ENCODE measurements at regions not wholly inside any gene's neighbourhood (a gene's known extent, or its start where the extent isn't known, plus 50 kb on each side); places are given as distances from the start of the nearest gene placed in this dataset.

DNA sequence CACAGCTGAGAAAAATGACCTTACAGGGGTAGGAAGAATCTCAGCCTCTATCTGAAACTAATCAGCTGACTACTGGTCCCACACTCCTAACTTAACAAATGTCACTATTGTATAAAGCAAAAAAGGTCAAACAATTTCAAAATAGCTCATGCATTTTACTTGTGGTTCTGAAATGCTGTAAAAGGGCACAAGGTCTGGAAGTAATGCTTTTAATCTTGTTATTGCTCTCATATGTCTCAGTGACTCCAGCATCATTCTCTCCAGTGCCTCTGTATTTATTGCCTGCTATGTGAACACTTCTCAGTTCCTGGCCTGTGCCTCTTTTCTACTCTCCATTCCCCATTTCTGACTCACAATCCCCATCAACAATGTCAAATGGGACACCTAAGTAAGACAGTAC is 937.7 kb downstream of the CDH11 start:
- H3K4me1 ChIP-seq (ENCODE audit: control insufficient read depth, insufficient read depth, low read length, unreplicated experiment) = peaks cover 8% of the 10 kb centered on the region
- H3K27me3 ChIP-seq (ENCODE audit: insufficient read depth, low read length) = no peaks in the 10 kb centered on the region
- no peaks in the 10 kb centered on the region for H3K36me3 ChIP-seq (ENCODE audit: insufficient read depth, low read length)
- no peak overlapping the region for H3K27ac ChIP-seq (ENCODE audit: low read depth, low read length)
- no peak overlapping the region for H2AFZ ChIP-seq (ENCODE audit: low read length, unreplicated experiment)
- no peaks in the 10 kb centered on the region for H3K79me2 ChIP-seq (ENCODE audit: control insufficient read depth, insufficient read depth, low read length, unreplicated experiment)
- no peak overlapping the region for H3K4me3 ChIP-seq (ENCODE audit: low read depth, low read length)

DNA sequence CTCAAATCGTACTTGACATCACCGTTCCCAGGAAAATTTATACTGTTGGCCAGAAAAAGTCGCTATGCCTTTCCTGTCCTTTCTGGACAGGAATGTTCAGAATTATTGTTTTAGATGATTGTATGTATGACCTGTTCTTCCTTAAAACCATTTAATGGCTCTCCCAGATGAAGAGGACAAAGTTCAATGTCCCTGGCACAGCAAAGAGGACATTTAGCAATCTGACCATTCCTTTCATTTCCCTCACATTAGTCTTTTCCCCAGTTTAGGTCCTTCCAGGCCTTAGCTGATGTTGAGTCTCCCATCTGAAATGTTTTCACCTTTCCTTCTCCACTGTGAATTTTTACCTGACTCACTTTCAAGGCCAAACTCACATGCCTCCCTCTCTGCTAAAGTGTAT is 938.9 kb downstream of the CDH11 start:
- Histone ChIP-seq H3K4me1 (ENCODE audit: control insufficient read depth, insufficient read depth, low read length, unreplicated experiment) (peaks cover 8% of the 10 kb centered on the region), H3K27me3 (ENCODE audit: insufficient read depth, low read length) (no peaks in the 10 kb centered on the region), H3K27ac (ENCODE audit: low read depth, low read length) (no peak overlapping the region), H2AFZ (ENCODE audit: low read length, unreplicated experiment) (no peak overlapping the region), H3K4me3 (ENCODE audit: low read depth, low read length) (no peak overlapping the region), H3K36me3 (ENCODE audit: insufficient read depth, low read length) (no peaks in the 10 kb centered on the region), H3K79me2 (ENCODE audit: control insufficient read depth, insufficient read depth, low read length, unreplicated experiment) (no peaks in the 10 kb centered on the region)

- Histone ChIP-seq H3K79me2 (ENCODE audit: control insufficient read depth, insufficient read depth, low read length, unreplicated experiment) (no peaks in the 10 kb centered on the region), H3K27me3 (ENCODE audit: insufficient read depth, low read length) (no peaks in the 10 kb centered on the region), H3K36me3 (ENCODE audit: insufficient read depth, low read length) (no peaks in the 10 kb centered on the region), H3K27ac (ENCODE audit: low read depth, low read length) (no peak overlapping the region), H3K4me1 (ENCODE audit: control insufficient read depth, insufficient read depth, low read length, unreplicated experiment) (peaks cover 8% of the 10 kb centered on the region), H3K4me3 (ENCODE audit: low read depth, low read length) (no peak overlapping the region), H2AFZ (ENCODE audit: low read length, unreplicated experiment) (no peak overlapping the region)
Measured at GRCh38 chr16:64181271-64181925, 940.5 kb downstream of the CDH11 start.

DNA sequence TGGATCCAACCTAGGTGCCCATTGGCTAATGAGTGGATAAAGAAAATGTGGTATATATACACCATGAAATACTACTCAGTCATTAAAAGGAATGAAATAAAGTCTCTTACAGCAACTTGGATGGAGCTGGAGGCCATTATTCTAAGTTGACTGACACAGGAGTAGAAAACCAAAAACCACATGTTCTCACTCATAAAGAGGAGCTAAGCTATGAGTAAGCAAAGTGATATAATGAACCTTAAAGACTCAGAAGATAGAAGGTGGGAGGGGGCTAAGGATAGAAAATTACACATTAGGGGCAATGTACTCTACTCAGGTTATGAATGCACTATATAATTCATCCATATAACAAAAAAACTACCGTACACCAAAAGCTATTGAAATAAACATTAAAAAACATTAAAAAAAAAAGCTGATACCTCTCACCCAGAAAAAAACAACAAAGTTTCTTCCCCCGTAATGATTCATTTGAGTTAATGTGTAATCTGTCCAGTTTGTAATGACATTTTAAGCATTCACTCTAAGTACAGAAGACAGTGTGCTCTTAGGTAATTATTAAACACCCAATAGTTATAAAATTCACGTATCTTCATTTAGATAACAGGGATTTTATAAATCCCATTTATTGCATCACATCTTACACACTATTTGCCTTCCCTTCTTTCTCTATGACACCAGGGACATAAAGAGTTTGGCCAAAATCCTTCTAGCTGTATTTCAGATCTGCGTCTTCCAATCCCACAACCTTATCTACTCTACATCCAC is 941.5 kb downstream of the CDH11 start:
- Histone ChIP-seq H2AFZ (ENCODE audit: low read length, unreplicated experiment) (no peak overlapping the region), H3K4me3 (ENCODE audit: low read depth, low read length) (no peak overlapping the region), H3K4me1 (ENCODE audit: control insufficient read depth, insufficient read depth, low read length, unreplicated experiment) (peaks cover 8% of the 10 kb centered on the region), H3K36me3 (ENCODE audit: insufficient read depth, low read length) (no peaks in the 10 kb centered on the region), H3K79me2 (ENCODE audit: control insufficient read depth, insufficient read depth, low read length, unreplicated experiment) (no peaks in the 10 kb centered on the region), H3K27ac (ENCODE audit: low read depth, low read length) (no peak overlapping the region), H3K27me3 (ENCODE audit: insufficient read depth, low read length) (no peaks in the 10 kb centered on the region)

- no peaks in the 10 kb centered on the region for H3K4me1 ChIP-seq (ENCODE audit: control insufficient read depth, insufficient read depth, low read length, unreplicated experiment)
- no peaks in the 10 kb centered on the region for H3K79me2 ChIP-seq (ENCODE audit: control insufficient read depth, insufficient read depth, low read length, unreplicated experiment)
- H3K36me3 ChIP-seq (ENCODE audit: insufficient read depth, low read length) = no peaks in the 10 kb centered on the region
- H3K27me3 ChIP-seq (ENCODE audit: insufficient read depth, low read length) = no peaks in the 10 kb centered on the region
- H3K4me3 ChIP-seq (ENCODE audit: low read depth, low read length) = no peak overlapping the region
- no peak overlapping the region for H2AFZ ChIP-seq (ENCODE audit: low read length, unreplicated experiment)
- no peak overlapping the region for H3K27ac ChIP-seq (ENCODE audit: low read depth, low read length)
Measured at GRCh38 chr16:64174327-64174726, 947.5 kb downstream of the CDH11 start.

DNA sequence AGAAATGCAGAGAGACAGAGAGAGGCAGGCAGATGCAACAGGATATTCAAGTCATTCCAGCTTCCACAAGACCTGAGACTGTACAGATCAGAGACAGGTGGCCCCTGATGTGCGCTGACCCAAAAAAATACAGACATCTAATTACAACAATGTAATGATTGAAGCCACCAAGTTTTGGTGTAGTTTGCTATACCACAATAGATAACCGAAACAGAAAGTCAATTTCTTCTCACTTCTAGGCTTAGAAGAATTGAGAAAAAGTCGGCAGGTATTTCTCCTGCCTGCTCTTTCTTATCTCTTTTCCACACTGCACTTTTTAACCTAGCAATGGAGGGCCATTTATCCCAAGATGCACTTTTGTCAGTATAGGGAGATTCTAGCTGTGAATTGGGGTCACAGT is 949.2 kb downstream of the CDH11 start:
- H2AFZ ChIP-seq (ENCODE audit: low read length, unreplicated experiment) = no peak overlapping the region
- no peaks in the 10 kb centered on the region for H3K4me1 ChIP-seq (ENCODE audit: control insufficient read depth, insufficient read depth, low read length, unreplicated experiment)
- no peaks in the 10 kb centered on the region for H3K79me2 ChIP-seq (ENCODE audit: control insufficient read depth, insufficient read depth, low read length, unreplicated experiment)
- H3K36me3 ChIP-seq (ENCODE audit: insufficient read depth, low read length) = no peaks in the 10 kb centered on the region
- H3K27ac ChIP-seq (ENCODE audit: low read depth, low read length) = no peak overlapping the region
- H3K27me3 ChIP-seq (ENCODE audit: insufficient read depth, low read length) = no peaks in the 10 kb centered on the region
- H3K4me3 ChIP-seq (ENCODE audit: low read depth, low read length) = no peak overlapping the region

- Histone ChIP-seq H2AFZ (ENCODE audit: low read length, unreplicated experiment) (no peak overlapping the region), H3K27ac (ENCODE audit: low read depth, low read length) (no peak overlapping the region), H3K79me2 (ENCODE audit: control insufficient read depth, insufficient read depth, low read length, unreplicated experiment) (no peaks in the 10 kb centered on the region), H3K4me1 (ENCODE audit: control insufficient read depth, insufficient read depth, low read length, unreplicated experiment) (no peaks in the 10 kb centered on the region), H3K4me3 (ENCODE audit: low read depth, low read length) (no peak overlapping the region), H3K36me3 (ENCODE audit: insufficient read depth, low read length) (no peaks in the 10 kb centered on the region), H3K27me3 (ENCODE audit: insufficient read depth, low read length) (no peaks in the 10 kb centered on the region)
Measured at GRCh38 chr16:64172226-64172625, 949.6 kb downstream of the CDH11 start.

DNA sequence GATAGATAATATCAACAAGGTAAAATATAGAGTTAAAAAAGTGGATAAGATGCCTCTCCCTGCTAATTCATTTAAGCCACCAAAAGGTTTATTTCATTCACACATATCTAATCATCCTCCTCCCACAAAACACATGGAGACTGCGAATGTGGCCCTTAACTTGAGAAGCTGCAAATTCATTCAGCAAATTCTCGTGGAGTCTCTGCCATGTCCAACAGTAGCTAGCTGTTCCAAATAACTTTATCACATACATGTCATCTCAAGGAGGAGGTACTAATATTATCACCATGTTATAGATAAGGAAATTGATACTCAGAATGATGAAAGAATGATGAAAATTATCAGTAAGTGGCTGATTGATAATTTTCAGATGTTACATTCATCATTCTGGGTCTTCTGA is 950.2 kb downstream of the CDH11 start:
- Histone ChIP-seq H3K79me2 (ENCODE audit: control insufficient read depth, insufficient read depth, low read length, unreplicated experiment) (no peaks in the 10 kb centered on the region), H3K4me1 (ENCODE audit: control insufficient read depth, insufficient read depth, low read length, unreplicated experiment) (no peaks in the 10 kb centered on the region), H3K27me3 (ENCODE audit: insufficient read depth, low read length) (no peaks in the 10 kb centered on the region), H3K36me3 (ENCODE audit: insufficient read depth, low read length) (no peaks in the 10 kb centered on the region), H3K27ac (ENCODE audit: low read depth, low read length) (no peak overlapping the region), H2AFZ (ENCODE audit: low read length, unreplicated experiment) (no peak overlapping the region), H3K4me3 (ENCODE audit: low read depth, low read length) (no peak overlapping the region)

- no peaks in the 10 kb centered on the region for H3K36me3 ChIP-seq (ENCODE audit: insufficient read depth, low read length)
- no peak overlapping the region for H3K27ac ChIP-seq (ENCODE audit: low read depth, low read length)
- H2AFZ ChIP-seq (ENCODE audit: low read length, unreplicated experiment) = no peak overlapping the region
- H3K79me2 ChIP-seq (ENCODE audit: control insufficient read depth, insufficient read depth, low read length, unreplicated experiment) = no peaks in the 10 kb centered on the region
- H3K27me3 ChIP-seq (ENCODE audit: insufficient read depth, low read length) = no peaks in the 10 kb centered on the region
- H3K4me1 ChIP-seq (ENCODE audit: control insufficient read depth, insufficient read depth, low read length, unreplicated experiment) = no peaks in the 10 kb centered on the region
- H3K4me3 ChIP-seq (ENCODE audit: low read depth, low read length) = no peak overlapping the region
Measured at GRCh38 chr16:64168371-64168770, 953.5 kb downstream of the CDH11 start.

DNA sequence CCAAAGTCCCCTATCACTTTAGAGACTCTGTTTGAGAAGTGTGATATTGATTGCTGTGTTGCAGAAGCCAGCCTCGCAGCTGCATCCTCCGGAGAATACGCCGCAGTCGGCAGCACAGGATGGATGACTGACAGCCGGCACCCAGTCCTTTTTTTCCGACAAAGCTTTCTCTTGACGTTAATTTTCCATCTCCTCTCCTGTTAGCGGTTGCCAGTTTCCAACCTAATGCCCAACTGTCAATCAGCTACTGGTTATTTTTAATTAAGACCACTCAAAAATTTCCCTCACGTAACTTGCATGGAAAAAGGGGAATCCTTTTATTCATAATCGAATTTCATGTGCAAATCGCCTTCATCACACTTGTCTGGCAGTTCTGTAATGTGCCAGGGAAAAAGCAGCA is 953.9 kb downstream of the CDH11 start:
- no peaks in the 10 kb centered on the region for H3K36me3 ChIP-seq (ENCODE audit: insufficient read depth, low read length)
- H3K27me3 ChIP-seq (ENCODE audit: insufficient read depth, low read length) = no peaks in the 10 kb centered on the region
- no peak overlapping the region for H3K4me3 ChIP-seq (ENCODE audit: low read depth, low read length)
- H3K4me1 ChIP-seq (ENCODE audit: control insufficient read depth, insufficient read depth, low read length, unreplicated experiment) = no peaks in the 10 kb centered on the region
- H2AFZ ChIP-seq (ENCODE audit: low read length, unreplicated experiment) = no peak overlapping the region
- H3K27ac ChIP-seq (ENCODE audit: low read depth, low read length) = no peak overlapping the region
- no peaks in the 10 kb centered on the region for H3K79me2 ChIP-seq (ENCODE audit: control insufficient read depth, insufficient read depth, low read length, unreplicated experiment)

GRCh38 chr16:64165368-64165767 is 956.5 kb downstream of the CDH11 start:
- Histone ChIP-seq H3K27me3 (ENCODE audit: insufficient read depth, low read length) (no peaks in the 10 kb centered on the region), H3K4me1 (ENCODE audit: control insufficient read depth, insufficient read depth, low read length, unreplicated experiment) (peaks cover 9% of the 10 kb centered on the region), H3K27ac (ENCODE audit: low read depth, low read length) (no peak overlapping the region)

More at GRCh38 chr16:64165368-64165767, 956.5 kb downstream of the CDH11 start:
- H3K36me3 ChIP-seq (ENCODE audit: insufficient read depth, low read length) = no peaks in the 10 kb centered on the region
- H3K4me3 ChIP-seq (ENCODE audit: low read depth, low read length) = no peak overlapping the region
- no peak overlapping the region for H2AFZ ChIP-seq (ENCODE audit: low read length, unreplicated experiment)
- no peaks in the 10 kb centered on the region for H3K79me2 ChIP-seq (ENCODE audit: control insufficient read depth, insufficient read depth, low read length, unreplicated experiment)

All from ACC112 (cell line).